Uterus (tissue), 2 donors: ENCODE measurements at regions not wholly inside any gene's neighbourhood (a gene's known extent, or its start where the extent isn't known, plus 50 kb on each side); places are given as distances from the start of the nearest gene placed in this dataset.

Experiments
- POLR2A ChIP-seq, 2 donors: fragments of 450-650 bp; IDR thresholded peaks; one replicate each; pipeline ENCODE4 v1.6.1; 2016; ENCODE audit warnings: antibody characterized with exemption in 2 of 2, mild to moderate bottlenecking in 1 of 2, moderate library complexity in 1 of 2
- TF ChIP-seq, protein P1 (sequence below), 4 experiments: fragments of 200-600 bp in 2 of 4; fragments of 450-650 bp in 2 of 4; sonication (generic) in 2 of 4; IDR thresholded peaks; one replicate each; pipeline ENCODE4 v1.5.1; 2016 to 2019; ENCODE audit warnings: antibody characterized with exemption in 4 of 4, mild to moderate bottlenecking in 2 of 4, moderate library complexity in 1 of 4

GRCh38 chr11:23217072-23217471, 356.8 kb upstream of the CCDC179 start:
- TF ChIP-seq, protein P1, sequence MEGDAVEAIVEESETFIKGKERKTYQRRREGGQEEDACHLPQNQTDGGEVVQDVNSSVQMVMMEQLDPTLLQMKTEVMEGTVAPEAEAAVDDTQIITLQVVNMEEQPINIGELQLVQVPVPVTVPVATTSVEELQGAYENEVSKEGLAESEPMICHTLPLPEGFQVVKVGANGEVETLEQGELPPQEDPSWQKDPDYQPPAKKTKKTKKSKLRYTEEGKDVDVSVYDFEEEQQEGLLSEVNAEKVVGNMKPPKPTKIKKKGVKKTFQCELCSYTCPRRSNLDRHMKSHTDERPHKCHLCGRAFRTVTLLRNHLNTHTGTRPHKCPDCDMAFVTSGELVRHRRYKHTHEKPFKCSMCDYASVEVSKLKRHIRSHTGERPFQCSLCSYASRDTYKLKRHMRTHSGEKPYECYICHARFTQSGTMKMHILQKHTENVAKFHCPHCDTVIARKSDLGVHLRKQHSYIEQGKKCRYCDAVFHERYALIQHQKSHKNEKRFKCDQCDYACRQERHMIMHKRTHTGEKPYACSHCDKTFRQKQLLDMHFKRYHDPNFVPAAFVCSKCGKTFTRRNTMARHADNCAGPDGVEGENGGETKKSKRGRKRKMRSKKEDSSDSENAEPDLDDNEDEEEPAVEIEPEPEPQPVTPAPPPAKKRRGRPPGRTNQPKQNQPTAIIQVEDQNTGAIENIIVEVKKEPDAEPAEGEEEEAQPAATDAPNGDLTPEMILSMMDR (IDR thresholded peaks at IDR 0.05): no peak
- TF ChIP-seq POLR2A (IDR thresholded peaks at IDR 0.05): no peak
